Eye (tissue), 1 donor: ENCODE measurements at regions not wholly inside any gene's neighbourhood (a gene's known extent, or its start where the extent isn't known, plus 50 kb on each side); places are given as distances from the start of the nearest gene placed in this dataset.
"Not testable (repeated sequence)": the region's sequence is repeated elsewhere in the genome, so short reads cannot be mapped to it uniquely, and the experiment has no call there.

Experiments used
- DNase-seq: peaks from one replicate; pipeline ENCODE4 v3.0.0-alpha.2; 2015

DNA sequence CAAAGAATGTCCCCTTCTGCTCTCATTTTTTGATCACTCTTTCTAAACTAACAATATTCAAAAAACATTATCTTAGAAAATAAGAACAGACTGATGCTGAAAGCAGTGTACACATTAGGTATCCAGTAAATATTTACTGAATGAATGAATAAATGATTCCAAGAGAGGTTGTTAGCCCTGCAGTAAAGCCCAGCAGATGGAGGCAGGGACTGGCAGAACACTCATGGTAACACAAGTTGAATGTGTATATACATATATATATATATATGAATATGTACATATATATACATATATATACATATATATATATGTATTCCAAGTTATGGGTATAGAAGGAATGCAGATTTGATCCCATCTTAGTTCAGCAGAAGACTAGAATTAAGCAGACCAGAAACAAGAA is 546.3 kb downstream of the RAB38 start:
- DNase-seq, result no peak

GRCh38 chr11:87628026-87628580 is 547.1 kb downstream of the RAB38 start:
- DNase-seq, result no peak

DNA sequence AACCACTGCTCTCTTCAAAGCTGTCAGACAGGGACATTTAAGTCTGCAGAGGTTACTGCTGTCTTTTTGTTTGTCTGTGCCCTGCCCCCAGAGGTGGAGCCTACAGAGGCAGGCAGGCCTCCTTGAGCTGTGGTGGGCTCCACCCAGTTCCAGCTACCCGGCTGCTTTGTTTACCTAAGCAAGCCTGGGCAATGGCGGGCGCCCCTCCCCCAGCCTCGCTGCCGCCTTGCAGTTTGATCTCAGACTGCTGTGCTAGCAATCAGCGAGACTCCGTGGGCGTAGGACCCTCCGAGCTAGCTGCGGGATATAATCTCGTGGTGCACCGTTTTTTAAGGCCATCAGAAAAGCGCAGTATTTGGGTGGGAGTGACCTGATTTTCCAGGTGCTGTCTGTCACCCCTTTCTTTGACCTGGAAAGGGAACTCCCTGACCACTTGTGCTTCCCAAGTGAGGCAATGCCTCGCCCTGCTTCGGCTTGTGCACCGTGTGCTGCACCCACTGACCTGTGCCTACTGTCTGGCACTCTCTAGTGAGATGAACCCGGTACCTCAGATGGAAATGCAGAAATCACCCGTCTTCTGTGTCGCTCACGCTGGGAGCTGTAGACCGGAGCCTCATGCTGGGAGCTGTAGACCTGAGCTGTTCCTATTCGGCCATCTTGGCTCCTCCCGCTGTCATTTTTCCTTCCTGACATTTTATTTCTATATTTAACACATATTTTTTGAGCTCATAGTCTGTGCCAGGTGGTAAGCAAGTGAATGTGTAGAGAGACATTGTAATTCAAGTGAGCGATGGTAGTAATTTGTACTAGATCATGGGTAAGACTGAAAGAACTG is 551.5 kb downstream of the RAB38 start:
- DNase-seq, result not testable (repeated sequence)

GRCh38 chr11:87616511-87616910 is 558.7 kb downstream of the RAB38 start:
- DNase-seq, result no peak

- DNase-seq, result no peak
These were observed 566.6 kb downstream of the TMEM135 start for GRCh38 chr11:87604350-87604749.

- DNase-seq, result no peak
These were observed 566.2 kb downstream of the TMEM135 start for GRCh38 chr11:87603887-87604286.

DNA sequence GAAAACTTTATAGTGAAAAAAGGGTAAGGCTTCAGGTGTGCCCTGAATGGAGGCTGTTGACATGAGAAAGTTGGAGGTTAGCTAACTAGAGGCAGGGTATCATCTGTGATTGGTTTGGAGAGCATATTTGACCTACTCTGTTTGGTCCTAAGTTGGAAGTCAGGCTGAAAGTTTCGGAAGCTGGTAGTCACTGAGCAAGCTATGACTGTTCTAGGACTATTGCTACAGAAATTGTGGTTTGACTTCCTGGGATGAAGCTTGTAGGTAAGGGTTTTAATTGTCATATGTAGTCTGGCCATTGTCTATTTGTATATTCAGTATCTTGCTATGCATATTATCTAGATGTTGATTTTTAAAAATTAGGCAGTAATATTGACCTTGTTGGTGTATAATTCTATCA is 565.0 kb downstream of the TMEM135 start:
- no peak for DNase-seq

DNA sequence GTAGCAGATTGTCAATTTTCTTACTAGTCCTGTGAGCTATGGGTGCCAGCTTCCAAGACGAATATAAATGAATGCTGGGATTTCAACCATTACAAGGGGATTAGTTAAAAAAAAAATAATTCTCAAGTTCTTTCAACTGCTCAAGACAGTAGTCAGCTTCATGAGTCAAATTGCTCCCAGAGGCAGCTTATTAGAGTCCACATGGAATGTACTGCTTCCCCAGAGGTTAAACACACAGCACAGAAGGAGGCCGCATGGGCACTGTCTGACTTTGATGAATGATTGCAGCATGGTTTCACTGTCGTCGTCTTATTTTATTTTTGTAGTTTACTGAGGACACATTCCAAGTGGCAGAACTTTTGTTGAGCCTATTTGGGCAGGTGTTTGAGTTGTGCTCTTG is 563.2 kb downstream of the TMEM135 start:
- DNase-seq, result no peak

- no peak for DNase-seq
These were observed 560.0 kb downstream of the TMEM135 start for GRCh38 chr11:87597725-87598124.

DNA sequence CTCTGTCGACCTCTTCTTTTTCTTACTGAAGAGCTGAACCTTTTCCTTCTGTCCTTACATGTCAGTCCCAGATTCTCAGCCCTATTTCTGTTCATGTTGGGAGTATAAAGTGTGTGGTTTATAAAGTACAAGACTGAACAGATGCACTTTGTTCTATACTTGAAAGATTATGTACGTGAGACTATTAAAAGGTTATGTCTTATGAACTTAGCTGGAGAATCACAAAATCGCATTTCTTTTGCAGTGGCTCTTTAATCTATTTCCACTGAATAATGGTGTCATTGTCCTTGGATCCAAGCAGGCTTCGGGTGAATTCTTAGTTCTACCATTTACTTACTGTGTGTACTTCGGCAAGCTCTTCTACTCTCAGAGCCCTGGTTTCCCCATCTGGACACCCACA is 558.4 kb downstream of the TMEM135 start:
- DNase-seq, result no peak

DNA sequence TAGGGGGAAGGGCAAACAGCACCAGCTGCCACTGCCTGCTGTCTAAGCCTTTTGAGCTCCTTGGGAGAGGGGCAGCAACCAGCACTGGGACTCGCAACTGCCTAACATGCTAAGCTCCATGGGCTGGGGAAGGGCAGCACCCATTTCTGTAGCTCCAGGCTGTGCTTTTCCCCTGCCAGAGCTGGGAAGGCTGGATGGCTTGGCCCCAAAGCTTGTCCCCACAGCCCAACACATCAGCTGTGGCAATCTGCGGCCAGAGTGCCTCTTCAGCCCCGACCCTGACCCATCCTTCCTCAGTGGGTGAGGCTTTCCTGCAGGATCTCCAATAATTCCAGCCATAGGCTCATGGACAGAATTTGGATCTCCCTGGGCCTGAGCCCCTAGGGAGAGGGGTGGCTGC is 551.3 kb downstream of the TMEM135 start:
- no peak for DNase-seq

GRCh38 chr11:87585613-87586012 is 547.9 kb downstream of the TMEM135 start:
- DNase-seq, result not testable (repeated sequence)

- no peak for DNase-seq
These were observed 546.2 kb downstream of the TMEM135 start for GRCh38 chr11:87583931-87584330.

- DNase-seq, result no peak
These were observed 537.4 kb downstream of the TMEM135 start for GRCh38 chr11:87575088-87575487.

- no peak for DNase-seq
These were observed 536.5 kb downstream of the TMEM135 start for GRCh38 chr11:87574193-87574592.

- no peak for DNase-seq
These were observed 536.0 kb downstream of the TMEM135 start for GRCh38 chr11:87573708-87574107.

GRCh38 chr11:87572881-87573280 is 535.1 kb downstream of the TMEM135 start:
- DNase-seq, result peak; percentile 2

DNA sequence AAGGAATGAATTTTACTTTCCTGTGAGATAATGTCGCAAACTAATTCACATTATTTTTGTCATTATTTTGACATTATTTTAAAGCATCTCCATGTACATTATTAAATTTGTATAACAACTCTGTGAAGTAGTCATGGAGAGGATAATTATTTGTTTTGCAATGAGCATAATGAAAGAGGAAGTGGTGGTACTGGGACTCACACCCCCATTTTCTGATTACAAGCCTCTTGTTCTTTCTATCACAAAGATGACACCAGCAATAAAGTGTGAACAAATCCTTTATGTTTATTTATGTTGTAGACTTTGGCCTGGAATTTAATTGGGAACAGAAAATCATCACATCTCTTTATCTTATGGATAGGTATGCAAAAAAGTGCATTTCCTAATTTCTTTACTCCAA is 522.6 kb downstream of the TMEM135 start:
- no peak for DNase-seq

- not testable (repeated sequence) for DNase-seq
These were observed 522.1 kb downstream of the TMEM135 start for GRCh38 chr11:87559852-87560251.

- no peak for DNase-seq
These were observed 517.4 kb downstream of the TMEM135 start for GRCh38 chr11:87555101-87555500.

GRCh38 chr11:87548797-87549196 is 511.1 kb downstream of the TMEM135 start:
- DNase-seq, result no peak

DNA sequence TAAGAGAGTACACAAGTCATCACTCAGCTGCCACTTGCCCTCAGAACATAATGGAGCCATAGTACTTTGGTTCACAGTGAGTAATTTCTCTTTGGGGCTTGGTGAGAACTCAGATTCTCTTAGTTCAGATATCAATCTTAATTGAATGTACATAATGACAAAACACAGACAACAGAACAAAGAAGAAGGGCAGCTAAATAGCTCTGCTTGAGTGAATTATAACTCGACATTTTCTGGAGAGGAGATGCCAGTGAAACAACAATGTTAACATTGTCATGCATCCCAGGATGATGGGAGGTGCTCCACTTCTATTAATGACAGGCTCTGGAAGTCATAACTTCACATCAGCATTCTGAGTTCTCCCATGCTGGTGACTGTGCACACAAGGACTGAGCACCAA is 508.1 kb downstream of the TMEM135 start:
- DNase-seq, result no peak

DNA sequence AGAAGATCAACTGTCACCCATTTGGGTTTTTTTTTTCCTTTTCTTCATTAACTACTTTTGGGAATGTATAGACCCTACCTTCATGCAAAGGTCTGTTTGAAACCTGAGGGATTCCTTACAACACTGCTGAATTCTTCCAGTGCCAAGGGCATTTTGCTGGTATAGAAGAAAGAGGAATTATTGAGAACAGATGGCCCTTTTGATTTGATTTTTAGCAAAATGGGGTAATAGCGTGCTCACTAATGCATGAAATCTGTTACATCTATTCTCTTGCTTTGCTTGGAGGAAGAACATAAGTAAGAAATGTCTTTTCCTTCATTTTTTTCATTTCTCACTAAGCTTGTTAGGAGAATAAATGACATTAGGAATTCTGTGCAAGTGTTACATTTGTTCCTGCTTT is 501.9 kb downstream of the TMEM135 start:
- DNase-seq, result no peak

DNA sequence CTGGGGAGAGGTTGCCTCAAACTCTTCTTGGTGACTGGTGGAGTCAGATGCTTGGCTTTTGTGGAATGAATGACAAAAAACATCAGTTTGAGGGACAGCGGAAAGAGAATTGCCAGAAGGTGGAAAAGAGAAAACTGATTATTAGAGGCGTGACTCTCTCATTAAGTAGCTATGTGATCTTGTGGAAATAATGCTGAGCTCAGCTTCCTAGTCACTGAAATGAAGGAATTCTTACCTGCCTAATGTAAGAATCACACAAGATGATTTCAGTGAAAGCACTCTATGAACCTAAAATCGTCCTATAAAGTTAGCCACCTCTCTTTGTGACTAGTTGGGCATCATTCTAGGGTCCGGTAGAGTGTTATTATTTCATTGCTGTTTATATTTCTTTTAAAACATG is 498.8 kb downstream of the TMEM135 start:
- no peak for DNase-seq

DNA sequence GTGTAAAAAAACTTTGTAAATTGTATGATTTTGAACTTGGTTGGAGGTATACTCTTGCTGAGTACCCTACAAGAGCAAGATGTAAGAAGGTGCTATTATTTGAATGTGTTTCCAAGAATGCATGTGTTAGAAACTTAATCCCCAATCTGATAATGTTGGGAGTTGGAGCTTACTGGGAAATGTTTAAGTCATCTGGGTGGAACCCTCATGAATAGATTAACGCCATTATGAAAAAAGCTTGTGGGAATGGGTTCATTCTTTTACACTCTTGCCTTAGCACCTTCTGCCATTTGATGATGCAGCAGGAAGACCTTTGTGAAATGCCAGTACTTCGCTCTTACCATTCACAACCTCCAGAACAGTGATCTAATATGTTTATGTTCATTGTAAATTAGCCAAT is 498.3 kb downstream of the TMEM135 start:
- DNase-seq, result no peak
